ENCODE measurements at regions not wholly inside any gene's neighbourhood (a gene's known extent, or its start where the extent isn't known, plus 50 kb on each side); places are given as distances from the start of the nearest gene placed in this dataset.
A peak's percentile ranks its signal among the peaks of the same experiment; 100 is the strongest.

- Mint-ChIP-seq H3K4me1 (ENCODE audit: low read depth, unreplicated experiment) (no peaks in the 10 kb centered on the region), H3K4me3 (ENCODE audit: unreplicated experiment) (no peak overlapping the region), H3K36me3 (ENCODE audit: insufficient read depth, unreplicated experiment) (no peaks in the 10 kb centered on the region), H3K27ac (ENCODE audit: unreplicated experiment) (no peak overlapping the region), H3K27me3 (ENCODE audit: insufficient read depth, unreplicated experiment) (no peaks in the 10 kb centered on the region), H3K9me3 (ENCODE audit: unreplicated experiment) (peaks cover 3% of the 10 kb centered on the region)
- no TSS peak for BruUV-seq (replicated peaks)
- TF ChIP-seq, protein P1, sequence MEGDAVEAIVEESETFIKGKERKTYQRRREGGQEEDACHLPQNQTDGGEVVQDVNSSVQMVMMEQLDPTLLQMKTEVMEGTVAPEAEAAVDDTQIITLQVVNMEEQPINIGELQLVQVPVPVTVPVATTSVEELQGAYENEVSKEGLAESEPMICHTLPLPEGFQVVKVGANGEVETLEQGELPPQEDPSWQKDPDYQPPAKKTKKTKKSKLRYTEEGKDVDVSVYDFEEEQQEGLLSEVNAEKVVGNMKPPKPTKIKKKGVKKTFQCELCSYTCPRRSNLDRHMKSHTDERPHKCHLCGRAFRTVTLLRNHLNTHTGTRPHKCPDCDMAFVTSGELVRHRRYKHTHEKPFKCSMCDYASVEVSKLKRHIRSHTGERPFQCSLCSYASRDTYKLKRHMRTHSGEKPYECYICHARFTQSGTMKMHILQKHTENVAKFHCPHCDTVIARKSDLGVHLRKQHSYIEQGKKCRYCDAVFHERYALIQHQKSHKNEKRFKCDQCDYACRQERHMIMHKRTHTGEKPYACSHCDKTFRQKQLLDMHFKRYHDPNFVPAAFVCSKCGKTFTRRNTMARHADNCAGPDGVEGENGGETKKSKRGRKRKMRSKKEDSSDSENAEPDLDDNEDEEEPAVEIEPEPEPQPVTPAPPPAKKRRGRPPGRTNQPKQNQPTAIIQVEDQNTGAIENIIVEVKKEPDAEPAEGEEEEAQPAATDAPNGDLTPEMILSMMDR (IDR thresholded peaks at IDR 0.05; ENCODE audit: insufficient read depth in 1 of 2, low read depth in 1 of 2, low read length in 1 of 2, severe bottlenecking in 1 of 2, unreplicated experiment in 1 of 2) = no peak
- ChIA-PET CTCF (no interaction called here), POLR2A (no interaction called here)
- no peak for DNase-seq
- Histone ChIP-seq H3K4me1 (no peaks in the 10 kb centered on the region), H3K27me3 (replicated peaks; ENCODE audit: control insufficient read depth, insufficient read depth, low read length) (no peaks in the 10 kb centered on the region; the same call in 1 of the 2 replicates), H3K36me3 (ENCODE audit: control insufficient read depth, insufficient read depth, low read length) (no peaks in the 10 kb centered on the region), H3K9me3 (no peaks in the 10 kb centered on the region), H3K4me3 (ENCODE audit: low read depth, low read length) (no peak overlapping the region)
- intact Hi-C loops (cut with micrococcal nuclease; ENCODE audit: unreplicated experiment) = no loop called here
Measured at GRCh38 chr10:33635967-33636515, 301.6 kb upstream of the NRP1 start.

- Mint-ChIP-seq H3K27me3 (ENCODE audit: insufficient read depth, unreplicated experiment) (peaks cover 2% of the 10 kb centered on the region), H3K36me3 (ENCODE audit: insufficient read depth, unreplicated experiment) (no peaks in the 10 kb centered on the region), H3K4me1 (ENCODE audit: low read depth, unreplicated experiment) (no peaks in the 10 kb centered on the region), H3K27ac (ENCODE audit: unreplicated experiment) (no peak overlapping the region), H3K4me3 (ENCODE audit: unreplicated experiment) (no peak overlapping the region), H3K9me3 (ENCODE audit: unreplicated experiment) (peaks cover 12% of the 10 kb centered on the region)
- DNase-seq = no peak
- H3K4me3 ChIP-seq (ENCODE audit: low read depth, low read length) = no peak overlapping the region
- POLR2A ChIA-PET = no interaction called here
- TF ChIP-seq, protein P1 (IDR thresholded peaks at IDR 0.05; ENCODE audit: insufficient read depth in 1 of 2, low read depth in 1 of 2, low read length in 1 of 2, severe bottlenecking in 1 of 2, unreplicated experiment in 1 of 2) = no peak
- H3K36me3 ChIP-seq (ENCODE audit: control insufficient read depth, insufficient read depth, low read length) = no peaks in the 10 kb centered on the region
- intact Hi-C loops (cut with micrococcal nuclease; ENCODE audit: unreplicated experiment) = no loop called here
- no peaks in the 10 kb centered on the region for H3K4me1 ChIP-seq
- H3K27me3 ChIP-seq (replicated peaks; ENCODE audit: control insufficient read depth, insufficient read depth, low read length) = no peaks in the 10 kb centered on the region; the same call in 1 of the 2 replicates
- H3K9me3 ChIP-seq = no peaks in the 10 kb centered on the region
- CTCF ChIA-PET = no interaction called here
- BruUV-seq (replicated peaks) = no TSS peak
Measured at GRCh38 chr10:33632432-33632831, 298.0 kb upstream of the NRP1 start.

DNA sequence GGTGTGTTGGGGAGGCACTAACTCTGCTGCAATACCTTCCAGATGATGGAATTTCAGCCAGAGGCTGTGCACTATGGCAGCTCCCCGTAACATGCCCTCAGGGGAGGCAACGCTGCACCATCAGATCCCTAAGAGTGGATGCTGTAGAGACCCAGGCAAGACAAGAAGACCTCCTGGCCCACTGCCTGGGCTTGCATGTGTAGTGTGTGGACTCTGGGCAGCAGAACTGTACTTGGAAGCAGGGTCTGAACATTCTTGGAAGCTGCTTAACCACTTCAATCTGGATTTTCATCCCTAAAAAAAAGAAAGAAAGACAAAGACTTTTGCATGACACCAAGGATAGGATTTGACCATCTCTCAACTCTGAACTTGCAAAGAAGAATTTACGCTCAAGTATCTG is 297.5 kb upstream of the NRP1 start:
- BruUV-seq (replicated peaks) = no TSS peak
- TF ChIP-seq, protein P1 (IDR thresholded peaks at IDR 0.05; ENCODE audit: insufficient read depth in 1 of 2, low read depth in 1 of 2, low read length in 1 of 2, severe bottlenecking in 1 of 2, unreplicated experiment in 1 of 2) = no peak
- Mint-ChIP-seq H3K4me3 (ENCODE audit: unreplicated experiment) (no peak overlapping the region), H3K27ac (ENCODE audit: unreplicated experiment) (no peak overlapping the region), H3K9me3 (ENCODE audit: unreplicated experiment) (peaks cover 12% of the 10 kb centered on the region), H3K36me3 (ENCODE audit: insufficient read depth, unreplicated experiment) (no peaks in the 10 kb centered on the region), H3K27me3 (ENCODE audit: insufficient read depth, unreplicated experiment) (peaks cover 2% of the 10 kb centered on the region), H3K4me1 (ENCODE audit: low read depth, unreplicated experiment) (no peaks in the 10 kb centered on the region)
- Histone ChIP-seq H3K4me3 (ENCODE audit: low read depth, low read length) (no peak overlapping the region), H3K27me3 (replicated peaks; ENCODE audit: control insufficient read depth, insufficient read depth, low read length) (no peaks in the 10 kb centered on the region; the same call in 1 of the 2 replicates), H3K4me1 (no peaks in the 10 kb centered on the region), H3K9me3 (no peaks in the 10 kb centered on the region), H3K36me3 (ENCODE audit: control insufficient read depth, insufficient read depth, low read length) (no peaks in the 10 kb centered on the region)
- ChIA-PET POLR2A (no interaction called here), CTCF (no interaction called here)
- DNase-seq = peak in 1 of 2 experiments; percentile 49
- intact Hi-C loops (cut with micrococcal nuclease; ENCODE audit: unreplicated experiment) = no loop called here

Data from Caco-2 (cell line).